G401.6 (cell line): ENCODE measurements at regions not wholly inside any gene's neighbourhood (a gene's known extent, or its start where the extent isn't known, plus 50 kb on each side); places are given as distances from the start of the nearest gene placed in this dataset.
"Not testable (repeated sequence)": the region's sequence is repeated elsewhere in the genome, so short reads cannot be mapped to it uniquely, and the experiment has no call there.

Source experiments
- FAIRE-seq: peaks from 2 replicates; lab custom pipeline; 2012; peaks lifted over from hg19 to GRCh38; lab: Jason Lieb, UNC

DNA sequence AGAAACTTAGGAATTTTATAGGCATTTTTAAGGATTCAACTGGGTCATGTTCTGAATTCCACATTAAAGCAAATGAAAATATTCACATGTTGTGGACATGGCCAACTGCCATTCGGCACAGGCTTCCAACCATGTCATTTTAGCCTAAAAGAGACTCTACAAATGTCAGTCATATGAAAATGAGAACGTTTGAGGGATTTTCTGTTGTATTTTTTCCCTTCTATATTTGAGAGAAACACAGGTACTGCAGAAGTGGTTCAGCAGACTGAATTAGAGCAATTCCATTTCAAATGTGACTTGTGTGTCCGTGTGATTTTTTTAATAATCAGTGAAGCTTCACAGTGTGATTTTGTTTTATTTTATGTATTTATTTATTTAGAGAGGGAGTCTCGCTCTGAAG is 124.3 kb downstream of the TP53TG3F start:
- FAIRE-seq, result not testable (repeated sequence)

- FAIRE-seq, result not testable (repeated sequence)
These were observed 129.2 kb downstream of the TP53TG3F start for GRCh38 chr16:33588589-33588988.

DNA sequence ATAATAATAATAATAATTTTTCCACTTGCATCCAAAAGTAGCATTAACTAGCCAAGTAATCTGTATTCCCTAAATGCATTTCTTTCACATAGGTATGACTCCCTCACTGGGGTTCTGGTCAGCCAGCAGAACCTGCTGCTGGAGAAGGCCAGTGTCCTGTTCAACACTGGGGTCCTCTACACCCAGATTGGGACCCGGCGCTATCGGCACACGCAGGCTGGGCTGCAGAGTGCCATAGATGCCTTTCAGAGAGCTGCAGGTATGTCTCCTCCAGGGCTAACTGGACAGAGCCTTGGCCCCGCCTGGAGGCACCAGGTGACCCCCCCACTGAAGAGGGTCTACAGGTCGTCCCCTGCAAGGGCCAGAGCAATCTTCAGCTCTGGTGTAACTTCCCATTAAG is 133.9 kb downstream of the TP53TG3F start:
- not testable (repeated sequence) for FAIRE-seq

GRCh38 chr16:33595074-33595473 is 135.7 kb downstream of the TP53TG3F start:
- not testable (repeated sequence) for FAIRE-seq

DNA sequence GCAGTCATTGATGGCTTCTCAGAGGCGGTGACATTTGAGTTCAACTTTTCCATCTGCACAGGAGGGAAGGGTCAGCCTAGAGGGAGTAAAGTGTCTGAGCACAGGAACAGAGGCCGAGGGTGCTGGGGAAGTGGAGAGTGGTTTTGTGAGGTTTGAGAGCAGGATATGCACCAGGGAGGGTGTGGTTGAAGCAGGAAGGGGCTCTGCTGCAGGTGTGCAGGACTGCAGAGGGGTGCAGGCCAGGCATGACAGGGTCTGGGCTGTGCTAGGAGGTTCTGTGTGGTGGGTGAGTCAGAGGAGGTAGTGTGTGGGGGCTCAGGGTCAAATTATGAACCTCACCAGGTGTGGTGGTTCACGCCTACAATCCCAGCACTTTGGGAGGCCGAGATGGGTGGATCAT is 141.6 kb downstream of the TP53TG3F start:
- FAIRE-seq, result not testable (repeated sequence)

- not testable (repeated sequence) for FAIRE-seq
These were observed 164.2 kb downstream of the TP53TG3F start for GRCh38 chr16:33623535-33624077.

DNA sequence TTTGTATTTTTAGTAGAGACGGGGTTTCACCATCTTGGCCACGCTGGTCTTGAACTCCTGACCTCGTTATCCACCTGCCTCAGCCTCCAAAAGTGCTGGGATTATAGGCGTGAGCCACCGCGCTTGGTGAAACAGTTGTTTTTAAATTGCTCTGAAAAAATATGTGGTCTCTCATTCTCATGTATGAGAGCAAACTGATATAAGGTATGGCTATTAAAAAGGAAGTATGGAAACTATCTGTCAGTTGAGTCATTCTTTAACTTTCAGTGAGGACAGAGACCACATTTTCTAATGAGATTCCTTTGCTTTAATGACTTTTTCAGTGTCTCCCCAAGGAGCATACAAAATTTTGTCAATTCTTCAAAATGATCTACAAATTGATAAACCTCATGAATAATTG is 169.5 kb downstream of the TP53TG3F start:
- FAIRE-seq, result not testable (repeated sequence)

- not testable (repeated sequence) for FAIRE-seq
These were observed 172.3 kb downstream of the TP53TG3F start for GRCh38 chr16:33631713-33632112.

DNA sequence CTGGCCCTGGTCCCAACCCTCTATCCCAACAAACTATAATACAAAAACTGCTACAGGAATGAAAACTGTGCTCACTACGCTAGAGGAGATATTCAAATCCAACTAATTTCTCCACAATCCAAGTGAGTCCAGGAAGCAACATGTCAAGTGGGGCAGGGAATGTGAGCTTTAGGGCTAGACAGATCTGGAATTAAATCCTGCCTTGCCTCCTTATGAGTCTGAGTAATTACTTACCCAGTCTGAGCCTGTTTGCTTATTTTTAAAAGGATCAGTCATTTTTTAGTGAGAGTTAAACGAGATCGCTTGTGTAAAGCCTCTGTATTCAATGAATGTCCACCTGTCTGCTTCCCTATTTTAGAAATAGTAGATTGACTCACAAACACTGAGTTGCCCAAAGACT is 174.6 kb downstream of the TP53TG3F start:
- not testable (repeated sequence) for FAIRE-seq

- FAIRE-seq, result not testable (repeated sequence)
These were observed 177.3 kb downstream of the TP53TG3F start for GRCh38 chr16:33636760-33637159.

- not testable (repeated sequence) for FAIRE-seq
These were observed 183.9 kb downstream of the TP53TG3F start for GRCh38 chr16:33643270-33643669.

DNA sequence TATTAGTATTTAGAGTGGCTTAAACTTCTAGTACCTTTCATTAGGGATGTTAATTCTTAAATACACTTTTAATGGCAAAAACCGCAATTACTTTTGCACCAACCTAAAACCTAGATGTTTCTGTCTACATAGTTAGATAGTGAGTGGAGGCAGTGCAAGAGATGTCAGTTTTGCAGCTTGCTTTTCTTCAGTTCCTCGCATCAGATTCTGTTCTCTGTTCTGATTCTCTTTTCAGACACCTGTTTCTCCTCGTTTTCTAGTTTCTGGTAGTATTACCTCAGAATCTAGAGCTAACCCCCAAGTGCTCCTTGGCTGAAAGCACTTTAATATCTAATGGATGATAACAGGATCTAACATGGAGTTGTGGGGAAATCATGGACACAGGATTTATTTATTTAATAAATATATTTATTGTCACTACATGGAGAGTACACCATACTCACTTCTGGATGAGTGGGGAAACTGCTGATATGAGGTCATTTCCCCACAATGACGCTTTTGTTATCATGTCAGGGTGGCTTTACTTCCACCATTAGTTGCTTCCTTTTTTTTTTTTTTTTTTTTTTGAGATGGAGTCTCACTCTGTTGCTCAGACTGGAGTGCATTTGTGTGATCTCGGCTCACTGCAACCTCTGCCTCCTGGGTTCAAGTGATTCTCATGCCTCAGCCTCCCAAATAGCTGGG is 184.4 kb downstream of the TP53TG3F start:
- not testable (repeated sequence) for FAIRE-seq

GRCh38 chr16:33646386-33646785 is 187.0 kb downstream of the TP53TG3F start:
- not testable (repeated sequence) for FAIRE-seq

- not testable (repeated sequence) for FAIRE-seq
These were observed 196.3 kb downstream of the TP53TG3F start for GRCh38 chr16:33655756-33656155.

DNA sequence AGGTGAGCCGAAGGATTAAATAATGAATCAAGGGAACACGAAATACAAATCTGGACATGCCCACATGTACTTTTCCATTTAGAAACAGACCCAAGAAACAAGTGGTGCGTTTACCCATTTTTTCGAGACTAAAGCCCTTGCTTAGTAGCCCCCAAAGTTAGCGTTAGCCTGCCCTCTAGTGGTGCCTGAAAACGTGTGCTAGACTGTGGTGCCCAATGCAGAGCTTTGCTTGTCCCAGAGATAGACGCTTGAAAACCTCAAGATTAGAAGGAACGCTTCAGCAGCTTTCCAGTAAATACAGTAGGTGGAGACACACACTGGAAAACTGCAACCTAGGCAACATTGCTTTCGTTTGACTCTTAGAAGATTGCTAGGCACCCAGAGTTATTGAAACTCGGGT is 197.0 kb downstream of the TP53TG3F start:
- FAIRE-seq, result peak; percentile 37

- FAIRE-seq, result not testable (repeated sequence)
These were observed 198.3 kb downstream of the TP53TG3F start for GRCh38 chr16:33657717-33658116.

DNA sequence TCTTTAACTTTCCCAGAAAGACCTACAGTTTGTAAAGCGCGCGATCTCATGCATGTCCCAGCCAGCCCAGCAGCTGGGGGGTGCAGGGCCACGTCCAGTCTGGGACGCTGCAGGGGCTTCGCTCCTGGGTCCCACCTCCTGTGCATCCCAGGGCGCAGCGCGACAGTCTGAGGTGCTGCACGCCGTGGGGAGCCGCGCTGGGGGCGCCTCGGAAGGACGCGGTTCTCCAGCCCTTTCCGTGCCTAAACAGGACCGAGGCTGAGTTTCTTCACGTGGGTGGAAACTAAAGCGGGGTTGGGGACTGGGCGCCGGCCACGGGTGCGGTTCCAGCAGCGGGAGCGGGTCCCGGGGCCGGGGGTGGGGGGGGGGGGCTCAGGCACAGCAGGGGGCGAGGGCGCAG is 221.4 kb downstream of the TP53TG3F start:
- FAIRE-seq, result not testable (repeated sequence)

DNA sequence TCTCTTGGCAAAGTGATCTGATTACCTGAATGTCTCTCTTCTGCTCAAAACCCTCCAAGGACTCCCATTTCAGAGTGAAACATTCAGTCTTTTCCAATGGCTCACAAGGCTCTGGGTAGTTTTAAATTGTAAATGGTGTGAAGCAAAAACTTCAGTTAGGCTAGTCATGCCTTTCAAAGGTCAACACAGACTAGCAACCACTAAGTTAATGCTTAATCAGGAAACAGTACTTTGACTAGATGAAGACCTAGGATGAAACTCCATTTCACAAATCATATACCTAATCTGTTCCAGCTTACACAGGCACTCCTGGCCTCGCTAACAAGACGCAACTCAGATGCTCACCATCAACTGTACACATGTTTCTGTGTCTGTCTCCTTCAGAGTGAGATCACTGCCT is 240.9 kb downstream of the TP53TG3F start:
- not testable (repeated sequence) for FAIRE-seq

GRCh38 chr16:33706845-33707590 is 247.6 kb downstream of the TP53TG3F start:
- FAIRE-seq, result not testable (repeated sequence)

GRCh38 chr16:33707591-33707934 is 248.2 kb downstream of the TP53TG3F start:
- FAIRE-seq, result not testable (repeated sequence)

- FAIRE-seq, result not testable (repeated sequence)
These were observed 250.7 kb downstream of the TP53TG3F start for GRCh38 chr16:33709856-33710695.

DNA sequence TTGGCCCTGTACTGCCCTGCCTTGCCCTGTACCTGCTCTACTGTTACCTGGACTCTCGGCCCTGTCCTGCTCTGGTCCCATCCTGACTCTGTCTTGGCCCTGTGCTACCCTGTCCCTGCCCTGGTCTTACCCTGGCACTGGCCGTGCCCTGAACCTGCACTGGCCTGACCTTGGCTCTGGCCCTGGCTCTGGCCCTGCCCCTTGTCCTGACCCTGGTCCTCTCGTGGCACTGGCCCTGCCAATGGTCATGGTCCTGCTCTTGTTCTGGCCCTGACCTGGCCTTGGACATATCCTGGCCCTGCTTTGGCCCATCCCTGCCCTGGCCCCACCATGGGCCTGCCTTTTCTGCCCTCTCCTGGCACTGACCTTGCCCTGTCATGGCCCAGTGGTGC is 251.3 kb downstream of the TP53TG3F start:
- FAIRE-seq, result not testable (repeated sequence)
